Suprapubic skin (tissue), 3 donors: ENCODE measurements at regions not wholly inside any gene's neighbourhood (a gene's known extent, or its start where the extent isn't known, plus 50 kb on each side); places are given as distances from the start of the nearest gene placed in this dataset.

ENCODE experiments used
- CTCF ChIP-seq, 2 donors: fragments of 200-600 bp in 1 of 2; fragments of 450-650 bp in 1 of 2; sonication (generic) in 1 of 2; IDR thresholded peaks; one replicate each; pipeline ENCODE4 v1.5.1; 2016 to 2019; ENCODE audit warnings: antibody characterized with exemption in 2 of 2, mild to moderate bottlenecking in 1 of 2, moderate library complexity in 1 of 2
- POLR2AphosphoS5 ChIP-seq, 3 donors: sonication (generic); formaldehyde crosslinking; IDR thresholded peaks; one replicate each; pipeline ENCODE4 v1.6.1; 2017; ENCODE audit warnings: antibody characterized with exemption in 3 of 3

GRCh38 chr5:164210491-164210890 is 705.1 kb downstream of the MAT2B start:
- TF ChIP-seq CTCF (IDR thresholded peaks at IDR 0.05) = no peak
- no peak for TF ChIP-seq POLR2AphosphoS5 (IDR thresholded peaks at IDR 0.05)
